Activated naive CD8-positive, alpha-beta T cell treated with anti-CD3 and anti-CD28 coated beads for 36 hours (primary cell): ENCODE measurements at regions not wholly inside any gene's neighbourhood (a gene's known extent, or its start where the extent isn't known, plus 50 kb on each side); places are given as distances from the start of the nearest gene placed in this dataset.

Experiments
- DNase-seq: peaks from one replicate; pipeline ENCODE4 v3.0.0; 2021
- H3K27ac Mint-ChIP-seq: one replicate; pipeline ENCODE4 v1.8.0; 2022; ENCODE audit warnings: mild to moderate bottlenecking, moderate library complexity, mixed read lengths
- H3K27me3 Mint-ChIP-seq: one replicate; pipeline ENCODE4 v1.8.0; 2022; ENCODE audit warnings: mild to moderate bottlenecking, mixed read lengths
- H3K36me3 Mint-ChIP-seq: one replicate; pipeline ENCODE4 v1.8.0; 2021; ENCODE audit warnings: mild to moderate bottlenecking, mixed read lengths
- H3K4me1 Mint-ChIP-seq: one replicate; pipeline ENCODE4 v1.8.0; 2021; ENCODE audit warnings: mixed read lengths
- H3K4me3 Mint-ChIP-seq: one replicate; pipeline ENCODE4 v1.8.0; 2022; ENCODE audit warnings: mild to moderate bottlenecking, moderate library complexity, mixed read lengths
- H3K9me3 Mint-ChIP-seq: one replicate; pipeline ENCODE4 v1.8.0; 2022; ENCODE audit warnings: mixed read lengths

DNA sequence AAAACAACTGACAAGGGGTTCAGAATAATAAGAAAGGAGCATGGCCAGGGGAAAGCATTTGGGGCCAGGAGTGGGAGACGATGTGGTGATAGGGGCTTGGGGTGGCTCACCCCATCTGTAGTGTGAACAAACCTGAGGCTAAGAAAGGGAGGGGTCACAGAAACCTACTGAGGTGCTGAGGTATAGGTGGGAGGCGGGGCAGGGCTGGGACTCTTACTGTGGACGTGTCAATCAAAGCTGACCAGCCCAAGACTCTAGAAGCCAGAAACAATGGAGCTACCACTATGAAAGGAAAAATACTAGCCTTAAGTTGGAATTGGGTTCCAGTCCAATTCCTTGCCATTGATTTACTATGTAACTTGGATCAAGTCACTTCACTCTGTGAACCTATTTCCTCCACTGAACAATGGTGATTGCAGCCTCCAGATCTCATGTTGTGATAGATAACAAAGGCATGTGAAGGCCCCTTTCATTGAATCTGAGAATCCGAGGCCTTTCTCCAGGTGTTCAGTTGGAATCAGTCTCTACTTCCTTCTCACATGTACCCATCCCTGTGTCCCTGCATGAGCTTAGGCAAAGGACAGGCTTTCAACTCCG is 260.9 kb upstream of the HES1 start:
- Mint-ChIP-seq H3K4me1 (peaks cover 6% of the 10 kb centered on the region), H3K27me3 (peaks cover 14% of the 10 kb centered on the region), H3K27ac (no peak overlapping the region)

DNA sequence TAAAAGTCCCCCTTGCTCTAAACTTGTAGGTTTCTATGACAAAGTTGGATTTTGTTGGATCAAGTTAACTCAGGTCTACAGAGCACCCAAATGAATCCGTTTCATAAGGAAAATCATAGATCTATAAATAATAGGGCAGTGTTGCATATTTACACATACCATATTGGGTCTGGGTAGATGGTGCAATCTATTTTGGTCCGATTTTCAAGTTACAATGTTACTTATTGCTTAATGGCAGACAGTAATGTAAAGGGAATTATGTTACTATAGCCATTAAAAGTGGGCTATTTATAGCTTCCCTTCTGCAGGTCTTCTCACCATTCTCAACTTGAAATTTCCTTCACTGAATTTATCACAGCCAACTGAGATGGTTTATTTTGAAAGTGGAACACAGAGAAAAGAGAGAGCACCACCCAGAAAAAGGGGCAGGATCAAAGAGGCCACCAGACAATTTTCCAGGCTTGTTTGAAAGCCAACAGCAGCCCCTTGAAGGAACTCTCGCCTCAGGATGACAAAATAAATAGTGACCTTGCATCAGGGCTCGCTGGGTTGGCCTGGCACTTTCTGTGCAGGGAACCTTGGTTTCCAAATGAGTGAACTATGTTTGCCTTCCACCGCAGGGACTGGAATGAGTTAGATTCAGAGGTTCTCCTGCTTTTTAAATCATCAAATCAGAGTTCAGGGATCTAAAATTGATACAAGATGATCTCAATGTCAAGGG is 260.2 kb upstream of the HES1 start:
- Mint-ChIP-seq H3K27me3 (peaks cover 8% of the 10 kb centered on the region), H3K36me3 (no peaks in the 10 kb centered on the region), H3K4me3 (no peak overlapping the region), H3K9me3 (no peaks in the 10 kb centered on the region), H3K4me1 (peaks cover 5% of the 10 kb centered on the region), H3K27ac (no peak overlapping the region)
- DNase-seq, result no peak

More for the DNA sequence above, 260.9 kb upstream of the HES1 start:
- Mint-ChIP-seq H3K9me3 (no peaks in the 10 kb centered on the region), H3K36me3 (no peaks in the 10 kb centered on the region), H3K4me3 (no peak overlapping the region)
- DNase-seq, result no peak

DNA sequence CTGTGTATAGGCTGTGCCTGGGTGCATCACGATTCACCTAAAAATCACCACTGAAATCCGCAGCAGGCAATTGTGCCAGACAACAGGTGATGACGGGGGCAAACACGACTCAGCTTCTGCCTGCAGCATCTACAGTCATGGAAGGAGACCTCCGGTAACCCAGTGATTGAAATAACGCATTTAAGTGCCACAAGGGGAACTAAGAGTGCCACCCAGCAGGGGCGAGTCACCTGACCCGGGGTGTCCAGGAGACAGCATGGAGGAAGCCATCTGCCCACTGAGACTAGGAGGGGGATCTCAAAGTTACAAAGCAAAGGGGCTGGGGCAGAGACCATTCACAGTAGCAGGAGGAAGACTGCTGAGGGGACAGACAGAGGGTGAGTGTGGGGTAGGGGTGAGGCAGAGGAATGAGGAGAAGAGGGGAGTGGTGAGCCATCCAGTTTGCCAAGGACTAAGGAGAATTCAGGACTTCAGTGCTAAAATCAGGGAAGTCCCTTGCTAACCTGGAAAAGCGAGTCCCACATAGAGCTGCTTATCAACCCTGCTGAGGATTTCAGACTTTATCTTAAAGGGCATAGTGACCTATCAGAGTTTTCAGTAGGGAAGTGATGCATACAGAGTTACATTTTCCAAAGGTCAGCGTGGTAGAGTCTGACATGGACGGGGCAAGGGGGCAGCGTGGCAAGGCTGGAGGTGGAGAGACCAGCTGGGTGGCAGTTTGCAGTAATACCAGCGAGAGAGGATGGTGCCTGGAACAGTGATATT is 256.7 kb upstream of the HES1 start:
- no peak for DNase-seq
- H3K4me3 Mint-ChIP-seq, result no peak overlapping the region
- H3K9me3 Mint-ChIP-seq, result no peaks in the 10 kb centered on the region
- no peaks in the 10 kb centered on the region for H3K36me3 Mint-ChIP-seq
- H3K27ac Mint-ChIP-seq, result no peak overlapping the region
- peaks cover 5% of the 10 kb centered on the region for H3K4me1 Mint-ChIP-seq
- no peaks in the 10 kb centered on the region for H3K27me3 Mint-ChIP-seq

DNA sequence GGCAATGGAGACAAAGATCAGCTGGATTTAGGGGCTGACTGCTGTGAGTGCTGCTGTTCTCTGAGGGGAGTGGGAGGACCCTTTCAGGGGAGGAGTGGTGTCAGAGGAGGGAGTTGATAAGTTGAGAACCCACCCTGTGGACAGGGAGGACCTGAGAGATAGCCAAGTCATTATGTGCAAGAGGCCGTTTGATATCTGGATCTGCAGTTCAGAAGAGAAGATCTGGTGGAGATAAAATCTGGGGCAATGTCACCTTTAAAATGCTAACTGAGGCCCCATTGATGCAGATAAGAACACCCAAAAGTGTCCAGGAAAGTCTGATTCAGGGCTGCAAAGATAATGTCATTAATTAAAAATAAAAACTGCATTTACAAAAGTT is 256.1 kb upstream of the HES1 start:
- Mint-ChIP-seq H3K27me3 (no peaks in the 10 kb centered on the region), H3K4me3 (no peak overlapping the region), H3K4me1 (peaks cover 5% of the 10 kb centered on the region), H3K9me3 (no peaks in the 10 kb centered on the region), H3K36me3 (no peaks in the 10 kb centered on the region), H3K27ac (no peak overlapping the region)
- no peak for DNase-seq

DNA sequence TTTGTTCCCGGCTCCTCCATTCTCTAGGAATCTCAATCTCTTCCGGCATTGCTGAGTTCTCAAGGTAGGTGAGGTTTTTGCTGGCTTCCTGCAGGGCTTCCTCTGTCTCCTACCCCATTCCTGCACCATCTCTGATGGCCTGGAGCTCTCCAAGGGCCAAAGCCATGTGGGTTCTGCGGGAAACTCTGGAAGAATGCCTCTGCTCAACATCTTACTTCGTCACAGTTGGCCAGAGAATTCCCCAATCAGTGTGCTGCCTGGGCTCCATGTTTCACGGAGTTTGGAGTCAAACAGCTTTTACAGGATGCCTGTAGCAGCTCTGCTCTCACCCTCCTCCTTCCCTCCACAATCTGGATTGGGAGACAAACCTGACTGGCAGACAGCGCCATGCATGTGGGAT is 253.9 kb upstream of the HES1 start:
- Mint-ChIP-seq H3K9me3 (peaks cover 2% of the 10 kb centered on the region), H3K36me3 (no peaks in the 10 kb centered on the region), H3K4me1 (peaks cover 5% of the 10 kb centered on the region), H3K27me3 (no peaks in the 10 kb centered on the region), H3K4me3 (no peak overlapping the region), H3K27ac (no peak overlapping the region)
- no peak for DNase-seq

DNA sequence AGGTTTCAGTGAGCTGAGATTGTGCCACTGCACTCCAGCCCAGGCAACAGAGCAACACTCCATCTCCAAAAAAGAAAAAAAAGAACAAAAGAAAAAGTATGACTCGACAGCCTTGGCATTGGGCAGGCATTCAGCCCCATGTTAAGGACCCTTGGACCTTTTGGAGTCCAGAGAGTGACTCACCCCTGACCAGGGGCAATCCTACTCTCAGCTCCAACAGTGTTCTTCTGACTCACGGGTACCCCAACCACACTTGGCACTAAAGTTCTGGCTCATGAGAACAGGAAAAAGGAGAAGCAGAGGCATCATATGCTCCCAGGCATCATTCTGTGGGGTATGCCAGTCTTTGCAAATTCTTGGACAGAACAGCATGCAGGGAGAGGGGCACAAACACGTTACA is 252.4 kb upstream of the HES1 start:
- Mint-ChIP-seq H3K27me3 (no peaks in the 10 kb centered on the region), H3K9me3 (peaks cover 2% of the 10 kb centered on the region), H3K27ac (no peak overlapping the region), H3K4me3 (no peak overlapping the region), H3K4me1 (peaks cover 5% of the 10 kb centered on the region), H3K36me3 (no peaks in the 10 kb centered on the region)
- DNase-seq, result no peak

DNA sequence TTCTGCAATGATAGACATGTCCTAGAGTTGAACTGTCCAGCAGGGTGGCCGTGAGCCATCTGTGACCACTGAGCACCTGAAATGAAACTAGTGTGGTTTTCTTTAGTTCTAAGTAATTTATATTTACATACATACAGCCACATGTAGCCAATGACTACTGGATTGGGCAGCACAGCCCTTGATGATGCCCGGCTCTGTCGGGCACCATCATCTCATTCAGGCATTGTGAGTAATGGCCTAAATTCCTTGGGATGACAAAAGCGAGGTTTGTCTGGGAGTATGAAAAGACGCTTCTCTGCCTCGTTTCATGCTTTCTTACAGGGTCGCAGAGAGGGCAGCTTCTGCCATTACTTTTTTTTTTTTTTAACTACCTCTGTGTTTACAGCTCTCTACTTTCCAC is 251.9 kb upstream of the HES1 start:
- H3K4me1 Mint-ChIP-seq, result peaks cover 3% of the 10 kb centered on the region
- no peak overlapping the region for H3K4me3 Mint-ChIP-seq
- no peaks in the 10 kb centered on the region for H3K36me3 Mint-ChIP-seq
- no peak for DNase-seq
- no peaks in the 10 kb centered on the region for H3K27me3 Mint-ChIP-seq
- peaks cover 2% of the 10 kb centered on the region for H3K9me3 Mint-ChIP-seq
- H3K27ac Mint-ChIP-seq, result no peak overlapping the region

DNA sequence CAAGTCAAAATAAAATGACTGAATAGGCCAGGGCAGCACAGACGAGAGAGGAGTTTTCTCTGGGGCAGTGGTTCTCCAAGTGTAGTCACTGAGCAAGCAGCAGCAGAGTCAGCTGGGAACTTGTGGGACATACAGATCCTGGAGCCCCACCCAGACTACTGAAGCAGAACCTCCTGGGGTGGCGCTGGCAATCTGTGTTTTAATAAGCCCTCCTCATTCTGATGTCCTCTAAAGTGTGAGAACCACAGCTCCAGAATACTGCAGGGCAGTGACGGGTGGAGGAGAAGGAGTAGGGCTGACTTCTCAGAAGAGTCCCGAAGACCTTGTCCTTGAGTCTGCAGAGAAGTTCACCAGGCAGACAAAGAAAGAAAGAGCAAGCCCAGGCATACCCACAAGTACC is 251.3 kb upstream of the HES1 start:
- H3K9me3 Mint-ChIP-seq, result peaks cover 2% of the 10 kb centered on the region
- no peak for DNase-seq
- no peak overlapping the region for H3K27ac Mint-ChIP-seq
- H3K27me3 Mint-ChIP-seq, result no peaks in the 10 kb centered on the region
- no peaks in the 10 kb centered on the region for H3K36me3 Mint-ChIP-seq
- H3K4me3 Mint-ChIP-seq, result no peak overlapping the region
- peaks cover 2% of the 10 kb centered on the region for H3K4me1 Mint-ChIP-seq

DNA sequence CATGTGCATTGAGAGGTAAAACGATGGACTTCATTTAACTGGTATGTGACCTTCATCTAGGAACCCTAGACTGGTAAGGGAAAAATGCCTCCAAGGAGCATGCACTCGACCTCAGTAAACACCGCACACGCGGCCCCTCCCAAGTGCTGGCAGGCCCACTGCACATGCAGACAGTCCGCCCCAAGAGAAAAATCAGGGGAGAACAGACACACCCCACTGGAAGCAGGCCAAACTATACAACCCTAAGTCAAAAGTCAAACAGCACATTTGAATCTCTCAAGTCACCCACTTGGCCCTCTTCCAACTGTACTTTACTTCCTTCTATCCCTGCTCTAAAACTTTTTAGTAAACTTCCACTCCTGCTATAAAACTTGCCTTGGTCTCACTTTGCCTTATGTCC is 250.1 kb upstream of the HES1 start:
- H3K4me3 Mint-ChIP-seq, result no peak overlapping the region

DNA sequence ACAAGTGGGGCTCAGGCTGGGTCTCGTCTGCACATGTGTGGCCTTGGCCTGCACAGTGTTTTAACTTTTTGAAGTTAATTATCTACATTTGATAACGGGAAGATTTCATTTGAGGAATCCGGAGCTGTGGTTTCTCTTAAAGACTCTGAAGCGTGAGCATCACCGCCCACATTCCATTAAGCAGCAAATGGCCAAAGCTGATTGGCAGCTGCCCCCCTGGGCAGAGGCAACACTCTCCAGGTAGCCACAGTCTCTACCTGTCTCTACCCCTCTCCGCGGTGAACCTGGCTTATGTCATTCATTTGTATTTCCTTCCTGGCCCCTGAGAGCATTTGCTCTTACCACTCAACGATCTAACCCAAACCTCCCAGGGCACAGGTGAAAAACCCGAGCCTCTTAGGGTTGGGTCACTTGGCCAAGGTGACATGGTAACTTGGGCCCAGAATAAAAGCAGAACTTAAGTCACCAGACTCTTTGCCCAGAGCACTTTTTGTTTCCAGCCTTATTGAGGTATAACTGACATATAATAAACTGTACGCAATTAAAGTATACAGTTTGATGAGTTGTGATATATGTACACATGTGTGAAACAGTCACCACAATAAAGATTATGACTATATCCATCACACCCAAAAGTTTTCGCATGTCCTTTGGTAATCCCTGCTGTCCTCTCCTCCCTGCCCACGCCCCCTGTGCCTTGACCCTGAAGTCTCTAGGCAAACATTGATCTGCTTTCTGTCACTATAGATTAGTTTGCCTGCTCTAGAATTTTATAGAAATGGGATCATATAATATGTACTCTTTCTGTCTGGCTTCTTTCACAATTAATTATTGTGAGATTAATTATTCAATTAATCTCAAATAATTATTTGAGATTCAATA is 245.7 kb upstream of the HES1 start:
- DNase-seq, result no peak
- H3K9me3 Mint-ChIP-seq, result peaks cover 2% of the 10 kb centered on the region
- H3K27ac Mint-ChIP-seq, result no peak overlapping the region
- H3K4me1 Mint-ChIP-seq, result no peaks in the 10 kb centered on the region
- H3K27me3 Mint-ChIP-seq, result no peaks in the 10 kb centered on the region
- no peaks in the 10 kb centered on the region for H3K36me3 Mint-ChIP-seq
- no peak overlapping the region for H3K4me3 Mint-ChIP-seq

More for the DNA sequence above, 250.1 kb upstream of the HES1 start:
- no peak for DNase-seq
- H3K27me3 Mint-ChIP-seq, result no peaks in the 10 kb centered on the region
- no peaks in the 10 kb centered on the region for H3K36me3 Mint-ChIP-seq
- no peaks in the 10 kb centered on the region for H3K4me1 Mint-ChIP-seq
- H3K27ac Mint-ChIP-seq, result no peak overlapping the region
- peaks cover 2% of the 10 kb centered on the region for H3K9me3 Mint-ChIP-seq

DNA sequence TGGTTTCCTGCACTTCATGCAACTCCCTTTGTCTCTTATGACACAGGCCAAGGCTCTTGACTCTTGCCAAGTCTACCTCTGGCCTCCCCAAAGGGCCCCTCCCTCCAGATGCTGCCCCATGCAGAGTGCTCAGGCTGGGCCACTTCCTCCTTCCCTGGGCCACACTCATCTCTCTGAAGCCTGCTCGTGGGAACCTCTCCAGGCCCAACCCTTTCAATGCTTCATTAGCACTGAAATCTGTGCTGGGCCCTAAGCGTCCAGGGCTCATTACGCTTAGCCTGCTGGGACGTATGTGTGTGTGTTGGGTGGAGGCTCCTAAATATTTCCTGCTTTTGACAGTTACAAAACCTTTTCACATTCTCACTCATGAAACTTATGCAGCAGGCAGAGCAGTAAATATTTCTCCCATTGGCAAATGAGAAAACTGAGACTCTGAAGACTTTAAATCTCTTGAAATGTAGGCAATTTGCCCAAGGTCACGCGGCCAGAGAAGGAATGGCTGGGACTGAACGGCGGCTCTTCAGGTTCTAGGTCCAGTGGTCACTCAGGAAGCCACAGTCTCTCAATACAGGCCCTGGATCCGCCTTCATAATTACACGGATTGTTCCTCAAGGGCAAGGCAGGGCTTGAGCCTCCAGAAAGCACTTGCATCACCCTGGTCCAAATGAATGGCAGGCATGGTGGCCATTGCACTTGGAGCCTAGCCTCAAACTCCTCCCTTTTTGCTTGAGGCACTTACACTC is 241.7 kb upstream of the HES1 start:
- Mint-ChIP-seq H3K4me1 (no peaks in the 10 kb centered on the region), H3K4me3 (no peak overlapping the region), H3K27ac (no peak overlapping the region), H3K36me3 (no peaks in the 10 kb centered on the region), H3K9me3 (no peaks in the 10 kb centered on the region), H3K27me3 (no peaks in the 10 kb centered on the region)
- no peak for DNase-seq

DNA sequence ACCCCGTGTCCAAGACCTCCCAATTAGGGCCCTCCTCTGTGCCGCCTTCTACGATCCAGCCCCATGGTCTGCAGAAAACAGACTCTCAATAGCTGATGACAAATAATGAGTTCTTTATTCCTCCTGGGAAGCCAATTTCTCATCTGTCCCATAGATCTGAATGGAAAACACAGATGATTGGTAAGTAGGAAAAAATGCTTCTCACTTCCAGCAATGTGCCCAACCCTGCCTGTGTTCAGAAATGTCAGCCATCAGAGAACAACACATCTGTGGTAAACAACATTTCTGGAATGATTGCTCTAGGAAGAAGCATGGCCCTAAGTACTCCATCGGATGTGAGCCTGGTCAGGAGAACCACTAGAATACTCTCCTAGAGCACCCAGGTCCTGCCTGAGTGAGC is 240.5 kb upstream of the HES1 start:
- Mint-ChIP-seq H3K27ac (no peak overlapping the region), H3K36me3 (no peaks in the 10 kb centered on the region), H3K27me3 (no peaks in the 10 kb centered on the region), H3K4me1 (no peaks in the 10 kb centered on the region), H3K4me3 (no peak overlapping the region), H3K9me3 (no peaks in the 10 kb centered on the region)
- DNase-seq, result no peak

DNA sequence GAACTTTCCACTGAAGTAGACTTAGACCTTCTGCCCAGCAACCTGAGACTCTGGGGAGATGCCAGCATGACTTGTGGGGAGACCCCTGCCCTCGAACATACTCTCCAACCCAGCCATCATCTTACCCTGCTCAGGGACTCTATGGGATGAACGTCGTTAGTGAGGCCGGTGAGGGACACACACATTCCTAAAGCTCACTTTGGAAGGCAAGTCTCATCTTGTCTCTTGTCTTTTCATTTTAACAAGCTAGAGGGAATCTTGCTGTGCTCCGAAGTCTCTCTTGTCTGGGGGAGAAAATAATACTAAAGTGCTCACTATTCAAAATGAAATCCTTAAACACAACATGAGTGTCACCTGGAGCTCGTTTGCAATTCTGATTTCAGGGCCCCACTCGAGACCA is 239.5 kb upstream of the HES1 start:
- Mint-ChIP-seq H3K4me3 (no peak overlapping the region), H3K27me3 (no peaks in the 10 kb centered on the region), H3K36me3 (no peaks in the 10 kb centered on the region), H3K27ac (no peak overlapping the region), H3K9me3 (no peaks in the 10 kb centered on the region), H3K4me1 (no peaks in the 10 kb centered on the region)
- DNase-seq, result no peak

DNA sequence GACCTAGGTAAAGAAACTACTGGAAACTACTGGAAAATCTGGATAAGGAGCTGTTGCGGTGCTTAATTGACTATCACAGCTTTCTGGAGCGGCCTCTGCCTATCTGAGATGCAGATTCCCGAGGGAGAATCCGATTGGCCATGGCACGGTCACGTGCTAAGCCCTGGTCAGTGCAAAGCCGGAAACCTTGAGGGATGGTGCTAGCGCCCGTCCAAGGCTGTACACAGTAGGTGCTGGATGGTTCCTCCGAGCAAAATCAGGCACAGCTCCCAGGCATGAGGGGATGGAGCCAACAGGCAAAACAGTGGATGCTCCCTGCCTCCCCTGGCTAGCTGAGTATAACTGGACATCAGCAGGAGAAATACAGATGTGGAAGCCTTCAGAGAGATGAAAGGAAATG is 238.7 kb upstream of the HES1 start:
- Mint-ChIP-seq H3K27me3 (no peaks in the 10 kb centered on the region), H3K36me3 (no peaks in the 10 kb centered on the region), H3K27ac (no peak overlapping the region)

More for the DNA sequence above, 238.7 kb upstream of the HES1 start:
- DNase-seq, result no peak
- Mint-ChIP-seq H3K4me1 (no peaks in the 10 kb centered on the region), H3K4me3 (no peak overlapping the region), H3K9me3 (no peaks in the 10 kb centered on the region)
